HCT116 (cell line): ENCODE measurements at regions not wholly inside any gene's neighbourhood (a gene's known extent, or its start where the extent isn't known, plus 50 kb on each side); places are given as distances from the start of the nearest gene placed in this dataset.

Experiments
- ATAC-seq: fragments of 200-7000 bp; cut with Tn5 transposase; 2 replicates; pipeline ENCODE4 v1.9.1; 2020; ENCODE audit warnings: mild to moderate bottlenecking, moderate library complexity
- BruUV-seq: library from RNA; stranded (reverse); fragments of 400-500 nt; replicated peaks from 2 replicates; lab custom pipeline; 2021; lab: Mats Ljungman, UMichigan
- CTCF ChIA-PET: fragments of 300-600 bp; sonication (Branson Sonifier 250); formaldehyde crosslinking; loops from one replicate; lab custom pipeline; 2021; ENCODE audit warnings: antibody characterized with exemption; lab: Charles Lee
- POLR2A ChIA-PET: fragments of 300-600, 350-600 bp; sonication (Branson Sonifier 250); formaldehyde crosslinking; loops from one replicate; lab custom pipeline; 2021; ENCODE audit warnings: antibody characterized with exemption; lab: Charles Lee
- RAD21 ChIA-PET, 2 experiments: fragments of 300-600 bp; sonication (Branson Sonifier 250); formaldehyde crosslinking; loops; one replicate each; lab custom pipeline; 2023; ENCODE audit warnings: low total read pairs in 2 of 2; ENCODE audit not compliant: uncharacterized antibody in 2 of 2, unreplicated experiment in 2 of 2, low non-redundant PET in 1 of 2; lab: Charles Lee
- DNase-seq: peaks from one replicate; pipeline ENCODE4 v3.0.0-alpha.2; 2010; ENCODE audit warnings: low read depth, low spot score
- H2AFZ ChIP-seq: fragments of 200-600 bp; shearing (Covaris generic), sonication (generic); 2 replicates; pipeline ENCODE4 v1.6.1; 2017; ENCODE audit warnings: low read depth, mixed run types, mixed read lengths, antibody characterized with exemption, low read length; ENCODE audit not compliant: poor library complexity, severe bottlenecking
- H3K27ac ChIP-seq: 2 replicates; pipeline ENCODE4 v1.5.1; 2012; ENCODE audit warnings: low read depth, low read length
- H3K27me3 ChIP-seq: fragments of 200-600 bp; sonication (generic); 2 replicates; pipeline ENCODE4 v1.6.1; 2016; ENCODE audit warnings: mixed run types, low read length, mixed read lengths; ENCODE audit not compliant: insufficient read depth
- H3K36me3 ChIP-seq, 2 experiments: fragments of 200-500 bp in 1 of 2; fragments of 200-600 bp in 1 of 2; sonication (Bioruptor generic) in 1 of 2; sonication (generic) in 1 of 2; 2 replicates each; pipeline versions ENCODE4 v1.5.1 to v1.6.1; 2014 to 2016; ENCODE audit warnings: low read length in 2 of 2, inconsistent platforms in 1 of 2, mixed read lengths in 1 of 2, mixed run types in 1 of 2; ENCODE audit not compliant: insufficient read depth in 2 of 2, control insufficient read depth in 1 of 2
- H3K4me1 ChIP-seq, 2 experiments: fragments of 200-600 bp in 1 of 2; sonication (generic) in 1 of 2; 2 replicates each; pipeline versions ENCODE4 v1.5.1 to v1.6.1; 2012 to 2017; ENCODE audit warnings: low read length in 2 of 2, inconsistent platforms in 1 of 2, mild to moderate bottlenecking in 1 of 2, mixed read lengths in 1 of 2, mixed run types in 1 of 2, moderate library complexity in 1 of 2; ENCODE audit not compliant: insufficient read depth in 2 of 2, control insufficient read depth in 1 of 2
- H3K4me2 ChIP-seq: fragments of 200-600 bp; sonication (generic); 2 replicates; pipeline ENCODE4 v1.6.1; 2017; ENCODE audit warnings: mixed run types, low read length, mixed read lengths
- H3K4me3 ChIP-seq, 2 experiments: fragments of 200-600 bp in 1 of 2; sonication (generic) in 1 of 2; replicated peaks in 1 of 2; 2 replicates each; pipeline ENCODE4 v1.5.1; 2011 to 2016; ENCODE audit warnings: low read length in 2 of 2, control low read depth in 1 of 2, low read depth in 1 of 2, mild to moderate bottlenecking in 1 of 2, mixed read lengths in 1 of 2, mixed run types in 1 of 2
- H3K79me2 ChIP-seq: fragments of 200-600 bp; sonication (generic); 2 replicates; pipeline ENCODE4 v1.6.1; 2017; ENCODE audit warnings: mild to moderate bottlenecking, mixed run types, low read length, moderate library complexity, mixed read lengths; ENCODE audit not compliant: insufficient read depth
- H3K9ac ChIP-seq: fragments of 200-600 bp; sonication (generic); 2 replicates; pipeline ENCODE4 v1.6.1; 2016; ENCODE audit warnings: low read length, mixed read lengths
- H3K9me2 ChIP-seq: fragments of 200-600 bp; sonication (generic), shearing (Covaris generic); 2 replicates; pipeline ENCODE4 v1.6.1; 2017; ENCODE audit warnings: mixed run types, mild to moderate bottlenecking, moderate library complexity; ENCODE audit not compliant: insufficient read depth
- H3K9me3 ChIP-seq, 2 experiments: fragments of 200-500 bp in 1 of 2; fragments of 200-600 bp in 1 of 2; sonication (Bioruptor generic) in 1 of 2; sonication (generic) in 1 of 2; 2 replicates each; pipeline ENCODE4 v1.6.1; 2014 to 2017; ENCODE audit warnings: low read length in 2 of 2, mixed read lengths in 2 of 2, inconsistent platforms in 1 of 2, low read depth in 1 of 2, mild to moderate bottlenecking in 1 of 2, mixed run types in 1 of 2, moderate library complexity in 1 of 2; ENCODE audit not compliant: control insufficient read depth in 1 of 2, insufficient read depth in 1 of 2
- H4K20me1 ChIP-seq: fragments of 200-600 bp; sonication (generic), shearing (Covaris generic); 2 replicates; pipeline ENCODE4 v1.6.1; 2017; ENCODE audit warnings: mixed run types, mild to moderate bottlenecking, moderate library complexity; ENCODE audit not compliant: insufficient read depth
- ATF3 ChIP-seq: IDR thresholded peaks from 2 replicates; pipeline ENCODE4 v1.6.1; 2012
- CEBPB ChIP-seq: IDR thresholded peaks from 2 replicates; pipeline ENCODE4 v1.6.1; 2012; ENCODE audit warnings: low read depth
- EZH2 ChIP-seq: fragments of 200-600 bp; sonication (generic); IDR thresholded peaks from 2 replicates; pipeline ENCODE4 v1.6.1; 2017; ENCODE audit warnings: antibody characterized with exemption, mixed run types
- EZH2phosphoT487 ChIP-seq: fragments of 200-600 bp; IDR thresholded peaks from 2 replicates; pipeline ENCODE4 v1.6.1; 2018; ENCODE audit warnings: antibody characterized with exemption, borderline replicate concordance
- MAX ChIP-seq: IDR thresholded peaks from 2 replicates; pipeline ENCODE4 v1.6.1; 2012
- POLR2AphosphoS5 ChIP-seq: IDR thresholded peaks from 2 replicates; pipeline ENCODE4 v1.6.1; 2011; ENCODE audit warnings: mild to moderate bottlenecking, low read depth, low read length, moderate library complexity
- REST ChIP-seq: IDR thresholded peaks from 2 replicates; pipeline ENCODE4 v1.6.1; 2012; ENCODE audit warnings: low read depth
- SIN3A ChIP-seq: IDR thresholded peaks from 2 replicates; pipeline ENCODE4 v1.6.1; 2012; ENCODE audit warnings: low read depth
- SP1 ChIP-seq: IDR thresholded peaks from 2 replicates; pipeline ENCODE4 v1.6.1; 2012; ENCODE audit warnings: low read depth
- TCF7L2 ChIP-seq: IDR thresholded peaks from 2 replicates; pipeline ENCODE4 v1.7.0; 2011; ENCODE audit warnings: borderline replicate concordance, inconsistent platforms; ENCODE audit not compliant: insufficient read depth, insufficient read length; ENCODE audit errors: extremely low read depth
- YY1 ChIP-seq: IDR thresholded peaks from 2 replicates; pipeline ENCODE4 v1.6.1; 2011; ENCODE audit warnings: low read length, low read depth, moderate library complexity, mild to moderate bottlenecking; ENCODE audit not compliant: insufficient replicate concordance; ENCODE audit errors: extremely low read depth
- ZBTB33 ChIP-seq: IDR thresholded peaks from 2 replicates; pipeline ENCODE4 v1.6.1; 2011; ENCODE audit warnings: mild to moderate bottlenecking, low read length, moderate library complexity; ENCODE audit not compliant: insufficient replicate concordance; ENCODE audit errors: extremely low read depth
- ZFX ChIP-seq: fragments of 450-650 bp; IDR thresholded peaks from 2 replicates; pipeline ENCODE4 v1.6.1; 2017
- ZNF274 ChIP-seq: fragments of 200-500 bp; sonication (Bioruptor generic); IDR thresholded peaks from 2 replicates; pipeline ENCODE4 v1.6.1; 2014; ENCODE audit warnings: mild to moderate bottlenecking, low read depth, low read length, inconsistent platforms
- intact Hi-C: fragments of 100-400 bp; cut with micrococcal nuclease; formaldehyde crosslinking; loops from 2 replicates; pipeline ENCODE4 v1.10.0; 2022

GRCh38 chr3:34544136-34544535, 745.7 kb downstream of the PDCD6IP start:
- Histone ChIP-seq H4K20me1 (no peaks in the 10 kb centered on the region), H2AFZ (no peak overlapping the region), H3K4me3 (no peak overlapping the region), H3K4me2 (no peak overlapping the region), H3K36me3 (no peaks in the 10 kb centered on the region), H3K79me2 (no peaks in the 10 kb centered on the region), H3K27me3 (no peaks in the 10 kb centered on the region), H3K27ac (no peak overlapping the region), H3K9ac (no peak overlapping the region), H3K9me3 (peaks cover 5 to 10% of the 10 kb centered on the region in 2 experiments; a peak in 1 of 4 replicates), H3K9me2 (no peaks in the 10 kb centered on the region), H3K4me1 (no peaks in the 10 kb centered on the region)
- TF ChIP-seq ATF3 (no peak), POLR2AphosphoS5 (no peak), SIN3A (no peak), ZFX (no peak), ZNF274 (no peak), MAX (no peak), EZH2phosphoT487 (no peak)
- DNase-seq (no peak), ATAC-seq (no peak)
- intact Hi-C loops, result no loop called here
- ChIA-PET RAD21 (no interaction called here), CTCF (no interaction called here), POLR2A (no interaction called here)
- no TSS peak for BruUV-seq

GRCh38 chr3:34547297-34547920, 749.0 kb downstream of the PDCD6IP start:
- Histone ChIP-seq H3K9me3 (peaks cover 0 to 2% of the 10 kb centered on the region in 2 experiments; a peak in 1 of 4 replicates), H2AFZ (no peak overlapping the region), H4K20me1 (no peaks in the 10 kb centered on the region), H3K27me3 (no peaks in the 10 kb centered on the region), H3K4me1 (no peaks in the 10 kb centered on the region), H3K4me3 (no peak overlapping the region), H3K9me2 (no peaks in the 10 kb centered on the region), H3K79me2 (no peaks in the 10 kb centered on the region), H3K27ac (no peak overlapping the region), H3K9ac (no peak overlapping the region), H3K4me2 (no peak overlapping the region), H3K36me3 (no peaks in the 10 kb centered on the region)
- BruUV-seq, result no TSS peak
- ChIA-PET CTCF (no interaction called here), RAD21 (no interaction called here), POLR2A (no interaction called here)
- intact Hi-C loops, result no loop called here
- ATAC-seq (no peak), DNase-seq (no peak)
- TF ChIP-seq ZBTB33 (no peak), POLR2AphosphoS5 (no peak), CEBPB (no peak), SP1 (no peak), REST (no peak), EZH2 (no peak), SIN3A (no peak), TCF7L2 (no peak), YY1 (no peak)
